ENCODE measurements at regions not wholly inside any gene's neighbourhood (a gene's known extent, or its start where the extent isn't known, plus 50 kb on each side); places are given as distances from the start of the nearest gene placed in this dataset.

DNA sequence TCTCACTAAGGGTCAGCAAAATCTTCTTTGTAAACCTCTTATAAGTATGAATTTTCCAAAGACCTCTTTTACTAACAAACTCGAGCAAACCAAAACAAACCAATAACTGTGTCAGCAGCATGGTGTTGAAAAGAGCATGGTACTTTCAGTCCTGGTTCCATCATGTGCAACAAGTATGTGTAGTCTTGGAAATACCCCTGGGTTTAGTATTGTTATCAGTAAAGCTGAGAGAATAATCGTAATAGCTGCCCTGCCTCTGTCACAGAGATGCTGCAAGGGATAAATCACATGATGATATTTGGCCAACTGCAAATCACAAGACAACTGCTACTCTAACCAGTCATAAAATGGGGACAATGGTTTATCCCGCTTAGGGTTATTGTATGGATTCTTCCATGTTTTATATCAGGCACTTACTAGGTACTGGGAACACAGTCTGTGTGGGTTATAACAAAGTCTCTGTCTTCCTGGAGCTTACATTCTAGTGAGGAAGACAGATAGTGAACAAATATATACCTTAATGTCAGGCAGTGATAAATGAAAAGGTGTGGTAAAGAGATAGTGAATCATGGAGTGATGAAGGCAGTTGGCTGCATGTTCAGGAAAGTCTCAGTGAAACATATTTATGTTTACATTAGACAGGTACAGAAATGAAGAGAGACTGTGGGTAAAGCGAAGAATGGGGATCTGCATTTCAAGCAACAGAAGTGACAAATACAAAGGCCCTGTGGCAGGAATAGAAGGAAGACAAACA lies 60.5 kb upstream of the C10orf90 start:
- TF ChIP-seq, protein P1, sequence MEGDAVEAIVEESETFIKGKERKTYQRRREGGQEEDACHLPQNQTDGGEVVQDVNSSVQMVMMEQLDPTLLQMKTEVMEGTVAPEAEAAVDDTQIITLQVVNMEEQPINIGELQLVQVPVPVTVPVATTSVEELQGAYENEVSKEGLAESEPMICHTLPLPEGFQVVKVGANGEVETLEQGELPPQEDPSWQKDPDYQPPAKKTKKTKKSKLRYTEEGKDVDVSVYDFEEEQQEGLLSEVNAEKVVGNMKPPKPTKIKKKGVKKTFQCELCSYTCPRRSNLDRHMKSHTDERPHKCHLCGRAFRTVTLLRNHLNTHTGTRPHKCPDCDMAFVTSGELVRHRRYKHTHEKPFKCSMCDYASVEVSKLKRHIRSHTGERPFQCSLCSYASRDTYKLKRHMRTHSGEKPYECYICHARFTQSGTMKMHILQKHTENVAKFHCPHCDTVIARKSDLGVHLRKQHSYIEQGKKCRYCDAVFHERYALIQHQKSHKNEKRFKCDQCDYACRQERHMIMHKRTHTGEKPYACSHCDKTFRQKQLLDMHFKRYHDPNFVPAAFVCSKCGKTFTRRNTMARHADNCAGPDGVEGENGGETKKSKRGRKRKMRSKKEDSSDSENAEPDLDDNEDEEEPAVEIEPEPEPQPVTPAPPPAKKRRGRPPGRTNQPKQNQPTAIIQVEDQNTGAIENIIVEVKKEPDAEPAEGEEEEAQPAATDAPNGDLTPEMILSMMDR (IDR thresholded peaks at IDR 0.05), result no peak
- no peak for TF ChIP-seq POLR2AphosphoS5 (IDR thresholded peaks at IDR 0.05)
